ENCODE measurements at regions not wholly inside any gene's neighbourhood (a gene's known extent, or its start where the extent isn't known, plus 50 kb on each side); places are given as distances from the start of the nearest gene placed in this dataset.

GRCh38 chr13:105462098-105462497 lies 1073.4 kb downstream of the EFNB2 start (continued):
- no peak for TF ChIP-seq CHD7 (IDR thresholded peaks at IDR 0.05; ENCODE audit: insufficient replicate concordance, low read length)
- TF ChIP-seq KDM4A (IDR thresholded peaks at IDR 0.05; ENCODE audit: low read depth, low read length, severe bottlenecking), result no peak
- no peak for TF ChIP-seq CHD2 (IDR thresholded peaks at IDR 0.05; ENCODE audit: low read length)
- TF ChIP-seq PHF8 (conservative IDR thresholded peaks at IDR 0.05; ENCODE audit: low read depth, low read length), result no peak
- no peak for TF ChIP-seq BCL11A (IDR thresholded peaks at IDR 0.05; ENCODE audit: low read depth in 2 of 2, low read length in 2 of 2)
- TF ChIP-seq TEAD4 (IDR thresholded peaks at IDR 0.05; ENCODE audit: low read depth, low read length), result no peak
- TF ChIP-seq, protein P1, sequence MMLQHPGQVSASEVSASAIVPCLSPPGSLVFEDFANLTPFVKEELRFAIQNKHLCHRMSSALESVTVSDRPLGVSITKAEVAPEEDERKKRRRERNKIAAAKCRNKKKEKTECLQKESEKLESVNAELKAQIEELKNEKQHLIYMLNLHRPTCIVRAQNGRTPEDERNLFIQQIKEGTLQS (IDR thresholded peaks at IDR 0.05; ENCODE audit: insufficient read depth, low read depth, low read length), result no peak
- no peak for TF ChIP-seq POLR2A (IDR thresholded peaks at IDR 0.05; ENCODE audit: control extremely low read depth in 1 of 2, low read depth in 2 of 2, low read length in 2 of 2)
- TF ChIP-seq BACH1 (IDR thresholded peaks at IDR 0.05; ENCODE audit: low read length), result no peak
- TF ChIP-seq TCF12 (IDR thresholded peaks at IDR 0.05; ENCODE audit: low read depth, low read length), result no peak
- TF ChIP-seq CBX5 (IDR thresholded peaks at IDR 0.05; ENCODE audit: low read depth, low read length), result no peak
